ENCODE measurements at regions not wholly inside any gene's neighbourhood (a gene's known extent, or its start where the extent isn't known, plus 50 kb on each side); places are given as distances from the start of the nearest gene placed in this dataset.

- TF ChIP-seq ZNF384 (IDR thresholded peaks at IDR 0.05): no peak
- TF ChIP-seq BHLHE40 (IDR thresholded peaks at IDR 0.05; ENCODE audit: borderline replicate concordance): no peak
- no peak for TF ChIP-seq HDGF (IDR thresholded peaks at IDR 0.05; ENCODE audit: borderline replicate concordance)
- TF ChIP-seq SP1 (IDR thresholded peaks at IDR 0.05): no peak
- TF ChIP-seq NFRKB (IDR thresholded peaks at IDR 0.05): no peak
- no peak for TF ChIP-seq LEF1 (IDR thresholded peaks at IDR 0.05; ENCODE audit: borderline replicate concordance)
- no peak for TF ChIP-seq PKNOX1 (IDR thresholded peaks at IDR 0.05)
- TF ChIP-seq FOXA1 (IDR thresholded peaks at IDR 0.05): no peak
- no peak for TF ChIP-seq SUZ12 (IDR thresholded peaks at IDR 0.05)
Measured at GRCh38 chr16:35713762-35714650, 2254.6 kb downstream of the TP53TG3F start.

All from HEK293T (cell line).